Right atrium auricular region (tissue), 2 donors: ENCODE measurements at regions not wholly inside any gene's neighbourhood (a gene's known extent, or its start where the extent isn't known, plus 50 kb on each side); places are given as distances from the start of the nearest gene placed in this dataset.

Experiments used
- DNase-seq: peaks from one replicate; pipeline ENCODE4 v3.0.0-alpha.2; 2019; ENCODE audit warnings: low spot score
- H3K27ac ChIP-seq, 2 donors: fragments of 200-600 bp; sonication (generic); 1 replicate in 1 of 2; 2 replicates in 1 of 2; pipeline ENCODE4 v1.5.1; 2016 to 2019
- H3K27me3 ChIP-seq, 2 donors: fragments of 200-600 bp; sonication (generic); one replicate each; pipeline versions ENCODE4 v1.5.1 to v1.6.0; 2017 to 2019
- H3K36me3 ChIP-seq: fragments of 200-600 bp; sonication (generic); one replicate; pipeline ENCODE4 v1.5.1; 2016
- H3K4me1 ChIP-seq, 2 donors: fragments of 200-600 bp; sonication (generic); one replicate each; pipeline versions ENCODE4 v1.5.1 to v1.6.0; 2017 to 2019
- H3K4me3 ChIP-seq, 2 donors: fragments of 200-600 bp; sonication (generic); 1 replicate in 1 of 2; 2 replicates in 1 of 2; pipeline ENCODE4 v1.5.1; 2017 to 2019; ENCODE audit warnings: mild to moderate bottlenecking in 1 of 2, moderate library complexity in 1 of 2
- H3K9me3 ChIP-seq, 2 donors: fragments of 200-600 bp; sonication (generic); one replicate each; pipeline ENCODE4 v1.5.1; 2019
- CTCF ChIP-seq, 2 donors: fragments of 200-600 bp; sonication (generic); IDR thresholded peaks; one replicate each; pipeline ENCODE4 v1.5.1; 2019; ENCODE audit warnings: antibody characterized with exemption in 2 of 2

GRCh38 chr21:22096314-22096713 is 1098.1 kb downstream of the NCAM2 start:
- Histone ChIP-seq H3K27me3 (no peaks in the 10 kb centered on the region), H3K4me3 (no peak overlapping the region), H3K27ac (no peak overlapping the region), H3K9me3 (no peaks in the 10 kb centered on the region), H3K4me1 (no peaks in the 10 kb centered on the region), H3K36me3 (no peaks in the 10 kb centered on the region)
- DNase-seq, result no peak
- TF ChIP-seq CTCF (IDR thresholded peaks at IDR 0.05), result no peak

- Histone ChIP-seq H3K27me3 (no peaks in the 10 kb centered on the region), H3K4me3 (no peak overlapping the region), H3K27ac (no peak overlapping the region), H3K9me3 (no peaks in the 10 kb centered on the region), H3K4me1 (no peaks in the 10 kb centered on the region), H3K36me3 (no peaks in the 10 kb centered on the region)
- TF ChIP-seq CTCF (IDR thresholded peaks at IDR 0.05), result no peak
- no peak for DNase-seq
These were observed 1108.7 kb downstream of the NCAM2 start for GRCh38 chr21:22106720-22107410.

- Histone ChIP-seq H3K27me3 (no peaks in the 10 kb centered on the region), H3K27ac (no peak overlapping the region), H3K4me1 (no peaks in the 10 kb centered on the region), H3K4me3 (no peak overlapping the region), H3K36me3 (no peaks in the 10 kb centered on the region), H3K9me3 (no peaks in the 10 kb centered on the region)
- DNase-seq, result no peak
- TF ChIP-seq CTCF (IDR thresholded peaks at IDR 0.05), result no peak
These were observed 1117.5 kb downstream of the NCAM2 start for GRCh38 chr21:22115746-22116145.

GRCh38 chr21:22120616-22121266 is 1122.5 kb downstream of the NCAM2 start:
- Histone ChIP-seq H3K27ac (no peak overlapping the region), H3K9me3 (no peaks in the 10 kb centered on the region), H3K4me3 (no peak overlapping the region), H3K27me3 (no peaks in the 10 kb centered on the region), H3K36me3 (no peaks in the 10 kb centered on the region), H3K4me1 (no peaks in the 10 kb centered on the region)
- no peak for DNase-seq
- TF ChIP-seq CTCF (IDR thresholded peaks at IDR 0.05), result no peak

- H3K36me3 ChIP-seq, result no peaks in the 10 kb centered on the region
- H3K4me3 ChIP-seq, result no peak overlapping the region
- no peaks in the 10 kb centered on the region for H3K4me1 ChIP-seq
- no peak for TF ChIP-seq CTCF (IDR thresholded peaks at IDR 0.05)
- H3K27ac ChIP-seq, result no peak overlapping the region
- no peak for DNase-seq
- H3K9me3 ChIP-seq, result no peaks in the 10 kb centered on the region
- H3K27me3 ChIP-seq, result no peaks in the 10 kb centered on the region
These were observed 1127.4 kb downstream of the NCAM2 start for GRCh38 chr21:22125581-22125980.
